A549 (cell line): ENCODE measurements at regions not wholly inside any gene's neighbourhood (a gene's known extent, or its start where the extent isn't known, plus 50 kb on each side); places are given as distances from the start of the nearest gene placed in this dataset.

ENCODE experiments used
- BHLHE40 ChIP-seq: IDR thresholded peaks from 2 replicates; pipeline ENCODE4 v1.6.1; 2012; ENCODE audit warnings: low read depth, low read length, inconsistent platforms
- CHD2 ChIP-seq: fragments of 150-350 bp; IDR thresholded peaks from 2 replicates; pipeline ENCODE4 v1.6.1; 2014; ENCODE audit warnings: low read length; ENCODE audit not compliant: partially characterized antibody
- CTCF ChIP-seq: fragments of >200 bp; sonication (Bioruptor Twin); formaldehyde crosslinking; IDR thresholded peaks from 3 replicates; pipeline ENCODE4 v1.5.1; 2016
- HMGXB4 ChIP-seq: fragments of 250-450 bp; sonication (Bioruptor Pico); IDR thresholded peaks from 2 replicates; pipeline ENCODE4 v1.5.0; 2021; ENCODE audit warnings: mild to moderate bottlenecking, moderate library complexity, borderline replicate concordance
- HOXA7 ChIP-seq: fragments of 250-450 bp; sonication (Bioruptor Pico); IDR thresholded peaks from 2 replicates; pipeline ENCODE4 v1.5.0; 2020; ENCODE audit warnings: mild to moderate bottlenecking, moderate library complexity
- KDM1A ChIP-seq: fragments of 200-600 bp; sonication (generic); IDR thresholded peaks from 2 replicates; pipeline ENCODE4 v1.6.1; 2016; ENCODE audit warnings: low read depth, mild to moderate bottlenecking
- KDM5A ChIP-seq: fragments of 200-600 bp; sonication (generic); IDR thresholded peaks from 2 replicates; pipeline ENCODE4 v1.6.1; 2016; ENCODE audit warnings: antibody characterized with exemption, mild to moderate bottlenecking
- POLR2A ChIP-seq: IDR thresholded peaks from 2 replicates; pipeline ENCODE4 v1.6.1; 2012; ENCODE audit warnings: mild to moderate bottlenecking, low read length
- TF ChIP-seq, protein P1 (sequence below): IDR thresholded peaks from 2 replicates; pipeline ENCODE4 v1.6.1; 2012
- TF ChIP-seq, protein P2 (sequence below): fragments of 200-600 bp; sonication (generic); IDR thresholded peaks from 2 replicates; pipeline ENCODE4 v1.6.1; 2016; ENCODE audit warnings: antibody characterized with exemption, mild to moderate bottlenecking, moderate library complexity

GRCh38 chr7:35495844-35496243 is 199.1 kb downstream of the HERPUD2 start:
- TF ChIP-seq HMGXB4 (CRISPR knock-in tag) (no peak), POLR2A (no peak), CTCF (no peak), KDM1A (no peak), BHLHE40 (no peak), KDM5A (no peak), CHD2 (no peak), HOXA7 (CRISPR knock-in tag) (no peak)
- TF ChIP-seq, protein P1, sequence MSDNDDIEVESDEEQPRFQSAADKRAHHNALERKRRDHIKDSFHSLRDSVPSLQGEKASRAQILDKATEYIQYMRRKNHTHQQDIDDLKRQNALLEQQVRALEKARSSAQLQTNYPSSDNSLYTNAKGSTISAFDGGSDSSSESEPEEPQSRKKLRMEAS, result no peak
- TF ChIP-seq, protein P2, sequence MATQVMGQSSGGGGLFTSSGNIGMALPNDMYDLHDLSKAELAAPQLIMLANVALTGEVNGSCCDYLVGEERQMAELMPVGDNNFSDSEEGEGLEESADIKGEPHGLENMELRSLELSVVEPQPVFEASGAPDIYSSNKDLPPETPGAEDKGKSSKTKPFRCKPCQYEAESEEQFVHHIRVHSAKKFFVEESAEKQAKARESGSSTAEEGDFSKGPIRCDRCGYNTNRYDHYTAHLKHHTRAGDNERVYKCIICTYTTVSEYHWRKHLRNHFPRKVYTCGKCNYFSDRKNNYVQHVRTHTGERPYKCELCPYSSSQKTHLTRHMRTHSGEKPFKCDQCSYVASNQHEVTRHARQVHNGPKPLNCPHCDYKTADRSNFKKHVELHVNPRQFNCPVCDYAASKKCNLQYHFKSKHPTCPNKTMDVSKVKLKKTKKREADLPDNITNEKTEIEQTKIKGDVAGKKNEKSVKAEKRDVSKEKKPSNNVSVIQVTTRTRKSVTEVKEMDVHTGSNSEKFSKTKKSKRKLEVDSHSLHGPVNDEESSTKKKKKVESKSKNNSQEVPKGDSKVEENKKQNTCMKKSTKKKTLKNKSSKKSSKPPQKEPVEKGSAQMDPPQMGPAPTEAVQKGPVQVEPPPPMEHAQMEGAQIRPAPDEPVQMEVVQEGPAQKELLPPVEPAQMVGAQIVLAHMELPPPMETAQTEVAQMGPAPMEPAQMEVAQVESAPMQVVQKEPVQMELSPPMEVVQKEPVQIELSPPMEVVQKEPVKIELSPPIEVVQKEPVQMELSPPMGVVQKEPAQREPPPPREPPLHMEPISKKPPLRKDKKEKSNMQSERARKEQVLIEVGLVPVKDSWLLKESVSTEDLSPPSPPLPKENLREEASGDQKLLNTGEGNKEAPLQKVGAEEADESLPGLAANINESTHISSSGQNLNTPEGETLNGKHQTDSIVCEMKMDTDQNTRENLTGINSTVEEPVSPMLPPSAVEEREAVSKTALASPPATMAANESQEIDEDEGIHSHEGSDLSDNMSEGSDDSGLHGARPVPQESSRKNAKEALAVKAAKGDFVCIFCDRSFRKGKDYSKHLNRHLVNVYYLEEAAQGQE, result no peak
